Fibroblast of lung (primary cell): ENCODE measurements at regions not wholly inside any gene's neighbourhood (a gene's known extent, or its start where the extent isn't known, plus 50 kb on each side); places are given as distances from the start of the nearest gene placed in this dataset.

Source experiments
- EZH2 ChIP-seq: IDR thresholded peaks from 2 replicates; pipeline ENCODE4 v1.5.1; 2012; ENCODE audit warnings: low read length, control low read depth, mild to moderate bottlenecking; ENCODE audit errors: missing control alignments
- TF ChIP-seq, protein P1 (sequence below), 2 donors: IDR thresholded peaks in 1 of 2; conservative IDR thresholded peaks in 1 of 2; 1 replicate in 1 of 2; 2 replicates in 1 of 2; pipeline ENCODE4 v1.5.1; 2011 to 2012; ENCODE audit warnings: low read length in 2 of 2, control low read depth in 1 of 2, inconsistent platforms in 1 of 2, low read depth in 1 of 2, mild to moderate bottlenecking in 1 of 2

DNA sequence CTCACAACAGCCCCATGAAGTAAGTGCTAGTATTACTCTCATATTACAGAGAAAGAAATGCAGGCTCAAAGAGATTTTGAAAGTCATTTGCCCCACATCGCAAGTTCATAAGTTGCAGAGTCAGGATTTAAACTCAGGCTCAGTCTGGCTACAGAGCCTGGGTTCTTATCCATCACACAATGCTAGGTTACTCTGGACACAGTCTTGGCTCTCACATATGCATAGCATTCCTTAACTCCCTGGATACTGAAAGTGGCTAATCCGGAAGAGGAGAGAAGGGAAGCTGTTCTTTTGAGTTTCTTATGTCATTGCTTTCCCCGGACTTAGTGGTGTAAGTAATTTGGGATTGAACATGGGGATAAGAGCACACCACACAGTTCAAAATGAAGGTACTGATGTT, 357.4 kb upstream of the PLXNA2 start:
- TF ChIP-seq, protein P1, sequence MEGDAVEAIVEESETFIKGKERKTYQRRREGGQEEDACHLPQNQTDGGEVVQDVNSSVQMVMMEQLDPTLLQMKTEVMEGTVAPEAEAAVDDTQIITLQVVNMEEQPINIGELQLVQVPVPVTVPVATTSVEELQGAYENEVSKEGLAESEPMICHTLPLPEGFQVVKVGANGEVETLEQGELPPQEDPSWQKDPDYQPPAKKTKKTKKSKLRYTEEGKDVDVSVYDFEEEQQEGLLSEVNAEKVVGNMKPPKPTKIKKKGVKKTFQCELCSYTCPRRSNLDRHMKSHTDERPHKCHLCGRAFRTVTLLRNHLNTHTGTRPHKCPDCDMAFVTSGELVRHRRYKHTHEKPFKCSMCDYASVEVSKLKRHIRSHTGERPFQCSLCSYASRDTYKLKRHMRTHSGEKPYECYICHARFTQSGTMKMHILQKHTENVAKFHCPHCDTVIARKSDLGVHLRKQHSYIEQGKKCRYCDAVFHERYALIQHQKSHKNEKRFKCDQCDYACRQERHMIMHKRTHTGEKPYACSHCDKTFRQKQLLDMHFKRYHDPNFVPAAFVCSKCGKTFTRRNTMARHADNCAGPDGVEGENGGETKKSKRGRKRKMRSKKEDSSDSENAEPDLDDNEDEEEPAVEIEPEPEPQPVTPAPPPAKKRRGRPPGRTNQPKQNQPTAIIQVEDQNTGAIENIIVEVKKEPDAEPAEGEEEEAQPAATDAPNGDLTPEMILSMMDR (conservative IDR thresholded peaks at IDR 0.05 in 1 of 2, IDR thresholded peaks at IDR 0.05 in 1 of 2; ENCODE audit: low read depth in 1 of 2, low read length in 2 of 2): no peak
- no peak for TF ChIP-seq EZH2
